ENCODE measurements at regions not wholly inside any gene's neighbourhood (a gene's known extent, or its start where the extent isn't known, plus 50 kb on each side); places are given as distances from the start of the nearest gene placed in this dataset.

GRCh38 chr16:65576631-65577030 lies 454.8 kb upstream of the CDH11 start:
- H3K9ac ChIP-seq (replicated peaks in 1 of 4; ENCODE audit: extremely low read depth in 1 of 4, low read depth in 3 of 4, low read length in 3 of 4), result no peak overlapping the region
- no peak overlapping the region for H2BK15ac ChIP-seq (ENCODE audit: low read length)
- no peak overlapping the region for H3K56ac ChIP-seq (replicated peaks; ENCODE audit: insufficient read length, low read depth, low read length)
- no peak overlapping the region for H3K23ac ChIP-seq (ENCODE audit: insufficient read length)
- H2AFZ ChIP-seq (ENCODE audit: low read length), result peak overlapping the region; percentile 98
- H4K91ac ChIP-seq (replicated peaks; ENCODE audit: insufficient read length, low read length), result no peak overlapping the region
- no peak overlapping the region for H4K5ac ChIP-seq (ENCODE audit: insufficient read length, low read depth, low read length)
- H3K4me3 ChIP-seq (ENCODE audit: extremely low read depth in 1 of 4, insufficient read depth in 2 of 4, low read depth in 3 of 4, low read length in 4 of 4), result no peak overlapping the region
- WGBS, 2 experiments (ENCODE audit: extremely low coverage in 1 of 2, insufficient coverage in 1 of 2, insufficient read length in 1 of 2, insufficient replicate concordance in 2 of 2, low coverage in 1 of 2, low lambda C conversion rate in 2 of 2, missing lambda C conversion rate in 1 of 2), result 67% methylated on average over 10 of the region's 10 CpGs; no CpG with 5 or more reads in 1 of the 2 experiments
- H3K27me3 ChIP-seq (replicated peaks in 1 of 4; ENCODE audit: control insufficient read depth in 3 of 4, extremely low read depth in 1 of 4, insufficient read depth in 3 of 4, low read length in 3 of 4), result no peaks in the 10 kb centered on the region
- no peak overlapping the region for H4K8ac ChIP-seq (ENCODE audit: extremely low read depth, insufficient read depth, low read length)
- H2BK20ac ChIP-seq (ENCODE audit: low read length), result 0 out of 2 replicates have a peak overlapping the region, but pooled peaks have one; percentile 21
- H3K9me3 ChIP-seq (ENCODE audit: insufficient read depth in 2 of 2, low read depth in 1 of 2, low read length in 1 of 2), result no peaks in the 10 kb centered on the region
- no peak overlapping the region for H3K4me2 ChIP-seq (ENCODE audit: insufficient read depth in 1 of 2, low read depth in 2 of 2, low read length in 2 of 2)
- peak overlapping the region; percentile 88; the same call in 1 of the 2 replicates for H2BK12ac ChIP-seq (ENCODE audit: low read depth, low read length)
- no peaks in the 10 kb centered on the region for H3K36me3 ChIP-seq (ENCODE audit: control insufficient read depth in 2 of 4, insufficient read depth in 4 of 4, low read length in 3 of 4)
- H3K79me2 ChIP-seq (ENCODE audit: control insufficient read depth in 1 of 2, insufficient read depth in 2 of 2, low read length in 2 of 2), result no peaks in the 10 kb centered on the region
- peak; percentile 43 to 78 for DNase-seq (ENCODE audit: low read depth in 1 of 2, low spot score in 2 of 2)
- H3K23me2 ChIP-seq (ENCODE audit: low read depth, low read length), result no peaks in the 10 kb centered on the region
- no peak overlapping the region for H3K14ac ChIP-seq (ENCODE audit: insufficient read length)
- no peak overlapping the region for H3K4ac ChIP-seq (replicated peaks; ENCODE audit: insufficient read length, low read depth, low read length)
- TF ChIP-seq SIX5 (IDR thresholded peaks at IDR 0.05; ENCODE audit: low read depth, low read length), result no peak
- peak; percentile 65 to 81 (median 71) for TF ChIP-seq CTCF (IDR thresholded peaks at IDR 0.05; ENCODE audit: control extremely low read depth in 1 of 3, insufficient read depth in 1 of 3, low read depth in 1 of 3, low read length in 3 of 3)
- TF ChIP-seq MAX (IDR thresholded peaks at IDR 0.05), result peak; percentile 43
- TF ChIP-seq SIRT6 (IDR thresholded peaks at IDR 0.05; ENCODE audit: low read length), result no peak
- TF ChIP-seq EZH2 (IDR thresholded peaks at IDR 0.05; ENCODE audit: low read depth, low read length, severe bottlenecking), result no peak
- TF ChIP-seq TBP (IDR thresholded peaks at IDR 0.05; ENCODE audit: low read depth, low read length), result peak; percentile 27; the same call in 1 of the 2 replicates
- peak; percentile 79 to 80 for TF ChIP-seq RAD21 (IDR thresholded peaks at IDR 0.05 in 1 of 2, conservative IDR thresholded peaks at IDR 0.05 in 1 of 2; ENCODE audit: low read depth in 2 of 2, low read length in 2 of 2)
- ChIA-PET CTCF (ENCODE audit: partially characterized antibody) (interaction anchor here (0.6 to 2.4 kb wide), 29 partner anchors 9 to 711 kb away, joined by 3 to 14 read pairs (median 3); no protein-coding TSS in a partner anchor), POLR2A (ENCODE audit: partially characterized antibody) (interaction anchor here (0.5 kb wide), 1 partner anchor 877 kb away, joined by 6 read pairs; no protein-coding TSS in a partner anchor)
- no peak overlapping the region for H3K18ac ChIP-seq (ENCODE audit: extremely low read depth, low read length)
- H3K27ac ChIP-seq (ENCODE audit: low read depth, low read length), result no peak overlapping the region
- no peak overlapping the region for H2AK5ac ChIP-seq (ENCODE audit: low read depth, low read length)
- H3K79me1 ChIP-seq (ENCODE audit: low read depth, low read length), result no peaks in the 10 kb centered on the region
- peak overlapping the region; percentile 45; the same call in 1 of the 2 replicates for H2BK5ac ChIP-seq (ENCODE audit: low read depth, low read length)
- peak; percentile 63 for FAIRE-seq
- H4K20me1 ChIP-seq (replicated peaks in 1 of 2; ENCODE audit: control insufficient read depth in 1 of 2, insufficient read depth in 2 of 2, low read length in 2 of 2), result no peaks in the 10 kb centered on the region
- H3K4me1 ChIP-seq (replicated peaks in 1 of 4; ENCODE audit: control insufficient read depth in 3 of 4, insufficient read depth in 4 of 4, low read length in 3 of 4), result peaks cover 0 to 5% (median 2%) of the 10 kb centered on the region in 4 experiments; a peak in 5 of 7 replicates
- H2BK120ac ChIP-seq (replicated peaks; ENCODE audit: low read depth, low read length), result no peak overlapping the region

All from H1 (cell line).